ENCODE measurements at regions not wholly inside any gene's neighbourhood (a gene's known extent, or its start where the extent isn't known, plus 50 kb on each side); places are given as distances from the start of the nearest gene placed in this dataset.

- TF ChIP-seq CTCF (IDR thresholded peaks at IDR 0.05; ENCODE audit: low read length) (no peak), EZH2 (optimal IDR thresholded peaks at IDR 0.05; ENCODE audit: low read depth, low read length) (no peak), EZH2phosphoT487 (IDR thresholded peaks at IDR 0.05; ENCODE audit: low read length) (no peak)
These were observed 239.4 kb upstream of the THRB start for GRCh38 chr3:24734019-24734418.
